Astrocyte of the spinal cord (primary cell): ENCODE measurements at regions not wholly inside any gene's neighbourhood (a gene's known extent, or its start where the extent isn't known, plus 50 kb on each side); places are given as distances from the start of the nearest gene placed in this dataset.
"Not testable (repeated sequence)": the region's sequence is repeated elsewhere in the genome, so short reads cannot be mapped to it uniquely, and the experiment has no call there.

Experiments
- DNase-seq: peaks from one replicate; pipeline ENCODE4 v3.0.0; 2011; ENCODE audit warnings: low read depth, low spot score
- H3K4me3 ChIP-seq: 2 replicates; pipeline ENCODE4 v1.5.1; 2011; ENCODE audit warnings: low read depth, mild to moderate bottlenecking, low read length, moderate library complexity
- CTCF ChIP-seq: IDR thresholded peaks from 2 replicates; pipeline ENCODE4 v1.5.1; 2012; ENCODE audit warnings: low read depth, mild to moderate bottlenecking, low read length, inconsistent platforms
- in situ Hi-C: cut with HindIII; loops from 2 replicates; pipeline ENCODE4 v1.10.0; 2017; ENCODE audit warnings: low sequenced_read_pairs

GRCh38 chr12:127607146-127607725 lies 659.7 kb upstream of the TMEM132C start:
- in situ Hi-C loops = no loop called here
- DNase-seq = no peak
- no peak overlapping the region for H3K4me3 ChIP-seq
- no peak for TF ChIP-seq CTCF

DNA sequence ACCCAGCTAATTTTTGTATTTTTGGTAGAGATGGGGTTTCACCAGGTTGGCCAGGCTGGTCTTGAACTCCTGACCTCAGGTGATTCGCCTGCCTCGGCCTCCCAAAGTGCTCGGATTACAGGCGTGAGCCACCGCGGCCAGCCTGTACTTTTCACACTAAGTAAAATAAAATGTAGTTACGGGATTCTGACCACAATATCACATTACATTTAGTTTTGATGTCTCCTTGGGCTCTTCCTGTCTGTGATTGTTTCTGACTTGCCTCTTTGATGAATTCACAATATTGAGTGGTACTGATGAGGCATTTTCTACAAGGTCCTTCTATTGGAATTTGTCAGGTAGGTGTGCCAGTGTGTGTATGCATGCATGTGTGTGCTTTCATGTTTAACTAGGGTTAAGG lies 658.6 kb upstream of the TMEM132C start:
- in situ Hi-C loops = not testable (repeated sequence)

DNA sequence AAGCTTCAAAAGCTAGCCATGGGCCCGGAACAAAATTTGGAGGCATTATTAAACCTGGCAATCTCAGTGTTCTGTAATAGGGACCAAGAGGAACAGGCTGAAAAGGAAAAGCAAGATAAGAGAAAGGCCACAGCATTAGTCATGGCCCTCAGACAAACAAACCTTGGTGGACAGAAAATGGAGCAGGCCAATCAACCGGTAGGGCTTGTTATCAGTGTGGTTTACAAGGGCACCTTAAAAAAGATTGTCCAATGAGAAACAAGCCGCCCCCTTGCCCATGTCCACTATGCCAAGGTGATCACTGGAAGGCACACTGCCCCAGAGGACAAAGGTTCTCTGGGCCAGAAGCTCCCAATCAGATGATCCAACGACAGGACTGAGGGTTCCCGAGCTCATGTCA lies 653.9 kb upstream of the TMEM132C start:
- TF ChIP-seq CTCF = no peak
- H3K4me3 ChIP-seq = no peak overlapping the region
- DNase-seq = no peak
- in situ Hi-C loops = no loop called here

More for the DNA sequence above, 658.6 kb upstream of the TMEM132C start:
- not testable (repeated sequence) for H3K4me3 ChIP-seq
- peak; percentile 39 for DNase-seq

- H3K4me3 ChIP-seq = no peak overlapping the region
- in situ Hi-C loops = no loop called here
- TF ChIP-seq CTCF = no peak
- DNase-seq = no peak
Measured at GRCh38 chr12:127619869-127620734, 646.9 kb upstream of the TMEM132C start.

- no peak overlapping the region for H3K4me3 ChIP-seq
Measured at GRCh38 chr12:127620735-127621355, 646.1 kb upstream of the TMEM132C start.

DNA sequence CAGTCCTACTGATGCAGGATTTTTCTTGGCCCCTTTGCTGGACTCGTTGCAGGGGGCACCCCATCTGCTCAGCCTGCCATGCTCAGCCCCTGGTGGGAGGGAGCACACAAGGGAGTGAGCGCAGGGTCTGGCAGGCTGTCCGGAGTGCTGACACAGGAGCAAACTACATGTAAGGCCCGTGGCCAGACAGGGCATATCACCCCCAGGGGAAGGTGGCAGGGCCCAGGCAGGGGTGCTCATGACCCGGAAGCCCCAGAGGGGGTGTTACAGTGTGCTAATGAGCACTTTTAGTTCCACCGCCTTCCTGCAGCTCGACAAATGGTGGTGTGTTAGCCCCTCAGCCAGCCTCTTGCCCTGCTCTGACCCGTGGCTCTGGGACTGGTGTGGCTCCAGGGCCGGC lies 645.6 kb upstream of the TMEM132C start:
- no peak overlapping the region for H3K4me3 ChIP-seq
- in situ Hi-C loops = no loop called here
- no peak for DNase-seq
- TF ChIP-seq CTCF = no peak

More at GRCh38 chr12:127620735-127621355, 646.1 kb upstream of the TMEM132C start:
- TF ChIP-seq CTCF = no peak
- in situ Hi-C loops = no loop called here
- no peak for DNase-seq

- no peak overlapping the region for H3K4me3 ChIP-seq
- DNase-seq = no peak
- in situ Hi-C loops = no loop called here
- TF ChIP-seq CTCF = no peak
Measured at GRCh38 chr12:127623362-127623761, 643.6 kb upstream of the TMEM132C start.
